LHCN-M2 (cell line): ENCODE measurements at regions not wholly inside any gene's neighbourhood (a gene's known extent, or its start where the extent isn't known, plus 50 kb on each side); places are given as distances from the start of the nearest gene placed in this dataset.
"Not testable (repeated sequence)": the region's sequence is repeated elsewhere in the genome, so short reads cannot be mapped to it uniquely, and the experiment has no call there.

ENCODE experiments used
- DNase-seq: peaks from one replicate; pipeline ENCODE4 v3.0.0-alpha.2; 2012; ENCODE audit warnings: low read depth

GRCh38 chr4:38511702-38512101 is 152.3 kb upstream of the KLF3 start:
- no peak for DNase-seq

GRCh38 chr4:38512840-38513239 is 151.2 kb upstream of the KLF3 start:
- no peak for DNase-seq

- DNase-seq, result no peak
Observed at GRCh38 chr4:38514465-38515146, 149.4 kb upstream of the KLF3 start.

GRCh38 chr4:38516190-38516589 is 147.8 kb upstream of the KLF3 start:
- DNase-seq, result no peak

- no peak for DNase-seq
Observed at GRCh38 chr4:38519666-38520065, 144.3 kb upstream of the KLF3 start.

GRCh38 chr4:38523054-38523453 is 140.9 kb upstream of the KLF3 start:
- no peak for DNase-seq

- DNase-seq, result peak; percentile 4
Observed at GRCh38 chr4:38523524-38524448, 140.2 kb upstream of the KLF3 start.

GRCh38 chr4:38526412-38526811 is 137.6 kb upstream of the KLF3 start:
- no peak for DNase-seq

GRCh38 chr4:38529189-38530115 is 134.5 kb upstream of the KLF3 start:
- DNase-seq, result no peak

GRCh38 chr4:38530486-38530885 is 133.5 kb upstream of the KLF3 start:
- DNase-seq, result no peak

GRCh38 chr4:38531141-38531727 is 132.8 kb upstream of the KLF3 start:
- DNase-seq, result peak; percentile 23

GRCh38 chr4:38532908-38533499 is 131.0 kb upstream of the KLF3 start:
- no peak for DNase-seq

GRCh38 chr4:38534344-38535045 is 129.5 kb upstream of the KLF3 start:
- DNase-seq, result no peak

- DNase-seq, result not testable (repeated sequence)
Observed at GRCh38 chr4:38535071-38535470, 128.9 kb upstream of the KLF3 start.

GRCh38 chr4:38535717-38536116 is 128.3 kb upstream of the KLF3 start:
- DNase-seq, result no peak

GRCh38 chr4:38536716-38537115 is 127.3 kb upstream of the KLF3 start:
- DNase-seq, result no peak

GRCh38 chr4:38537666-38538065 is 126.3 kb upstream of the KLF3 start:
- DNase-seq, result no peak

- DNase-seq, result no peak
Observed at GRCh38 chr4:38538517-38538916, 125.5 kb upstream of the KLF3 start.

- no peak for DNase-seq
Observed at GRCh38 chr4:38539501-38539900, 124.5 kb upstream of the KLF3 start.

- DNase-seq, result no peak
Observed at GRCh38 chr4:38547052-38547451, 116.9 kb upstream of the KLF3 start.
